ENCODE measurements at regions not wholly inside any gene's neighbourhood (a gene's known extent, or its start where the extent isn't known, plus 50 kb on each side); places are given as distances from the start of the nearest gene placed in this dataset.

GRCh38 chr2:12495247-12495868, 221.4 kb upstream of the TRIB2 start:
- no peaks in the 10 kb centered on the region for H3K79me2 ChIP-seq (ENCODE audit: control insufficient read depth, insufficient read depth, low read length)
- peak overlapping the region; percentile 9 for H3K4ac ChIP-seq (ENCODE audit: low read depth, low read length)
- no peak for DNase-seq
- no peak overlapping the region for H3K23ac ChIP-seq (ENCODE audit: low read length)
- no peak overlapping the region for H3K4me2 ChIP-seq (ENCODE audit: low read length)
- no peak overlapping the region for H3K27ac ChIP-seq (ENCODE audit: low read depth, low read length)
- H3K36me3 ChIP-seq (ENCODE audit: control insufficient read depth, insufficient read depth, low read length) = no peaks in the 10 kb centered on the region
- H2BK120ac ChIP-seq (ENCODE audit: low read depth, low read length) = no peak overlapping the region
- H3K4me3 ChIP-seq (ENCODE audit: low read length) = no peak overlapping the region
- no peak overlapping the region for H2BK15ac ChIP-seq (replicated peaks; ENCODE audit: low read depth)
- peaks cover 3% of the 10 kb centered on the region for H3K4me1 ChIP-seq (ENCODE audit: control insufficient read depth, low read depth, low read length)
- H3K9ac ChIP-seq (ENCODE audit: low read length) = no peak overlapping the region
- no peaks in the 10 kb centered on the region for H3K79me1 ChIP-seq (ENCODE audit: low read length)
- no peak overlapping the region for H2AK5ac ChIP-seq (ENCODE audit: low read length)
- H2BK5ac ChIP-seq (ENCODE audit: low read length) = no peak overlapping the region
- no peak overlapping the region for H3K56ac ChIP-seq (ENCODE audit: low read length)
- H4K5ac ChIP-seq (ENCODE audit: low read length) = no peak overlapping the region
- H3K27me3 ChIP-seq (ENCODE audit: insufficient read depth, low read length, poor library complexity) = no peaks in the 10 kb centered on the region
- no CpG with 5 or more reads among the region's 7 CpGs for WGBS (ENCODE audit: extremely low coverage, insufficient coverage, low lambda C conversion rate)
- H3K18ac ChIP-seq (ENCODE audit: low read length) = no peak overlapping the region
- H4K8ac ChIP-seq (ENCODE audit: low read depth, low read length) = no peak overlapping the region

GRCh38 chr2:12498286-12498685, 218.4 kb upstream of the TRIB2 start:
- Histone ChIP-seq H3K4ac (ENCODE audit: low read depth, low read length) (no peak overlapping the region), H3K27ac (ENCODE audit: low read depth, low read length) (no peak overlapping the region), H3K4me3 (ENCODE audit: low read length) (no peak overlapping the region), H3K27me3 (ENCODE audit: insufficient read depth, low read length, poor library complexity) (no peaks in the 10 kb centered on the region), H3K79me1 (ENCODE audit: low read length) (no peaks in the 10 kb centered on the region), H3K79me2 (ENCODE audit: control insufficient read depth, insufficient read depth, low read length) (no peaks in the 10 kb centered on the region), H2AK5ac (ENCODE audit: low read length) (no peak overlapping the region), H2BK15ac (replicated peaks; ENCODE audit: low read depth) (no peak overlapping the region), H3K4me2 (ENCODE audit: low read length) (no peak overlapping the region), H3K4me1 (ENCODE audit: control insufficient read depth, low read depth, low read length) (peaks cover 3% of the 10 kb centered on the region), H3K56ac (ENCODE audit: low read length) (no peak overlapping the region), H3K18ac (ENCODE audit: low read length) (no peak overlapping the region), H3K23ac (ENCODE audit: low read length) (no peak overlapping the region), H4K5ac (ENCODE audit: low read length) (no peak overlapping the region), H2BK120ac (ENCODE audit: low read depth, low read length) (no peak overlapping the region), H3K9ac (ENCODE audit: low read length) (no peak overlapping the region), H3K36me3 (ENCODE audit: control insufficient read depth, insufficient read depth, low read length) (no peaks in the 10 kb centered on the region), H4K8ac (ENCODE audit: low read depth, low read length) (no peak overlapping the region), H2BK5ac (ENCODE audit: low read length) (no peak overlapping the region)
- DNase-seq = no peak
- no CpG with 5 or more reads among the region's 3 CpGs for WGBS (ENCODE audit: extremely low coverage, insufficient coverage, low lambda C conversion rate)

DNA sequence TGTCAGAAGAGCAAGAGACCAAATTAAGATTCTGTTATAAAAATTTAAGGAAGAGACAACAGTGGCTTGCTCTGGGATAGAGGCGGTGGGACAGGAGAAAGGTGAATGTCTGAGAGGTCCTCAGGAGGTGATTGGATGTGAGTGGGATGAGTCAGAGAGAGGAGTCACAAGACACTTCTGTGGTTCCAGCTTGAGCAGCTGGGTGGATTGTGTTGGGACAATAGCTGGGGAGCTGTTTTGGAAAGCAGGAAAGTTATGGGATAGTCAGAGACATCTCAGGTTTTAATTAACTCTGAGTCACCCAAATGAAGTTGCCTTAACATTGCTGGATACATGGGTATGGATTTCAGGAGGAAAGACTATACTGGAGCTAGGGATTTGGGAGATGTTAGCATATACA, 218.0 kb upstream of the TRIB2 start:
- no peak overlapping the region for H3K9ac ChIP-seq (ENCODE audit: low read length)
- H3K27me3 ChIP-seq (ENCODE audit: insufficient read depth, low read length, poor library complexity) = no peaks in the 10 kb centered on the region
- H3K79me2 ChIP-seq (ENCODE audit: control insufficient read depth, insufficient read depth, low read length) = no peaks in the 10 kb centered on the region
- no peak overlapping the region for H3K23ac ChIP-seq (ENCODE audit: low read length)
- no peak overlapping the region for H2BK15ac ChIP-seq (replicated peaks; ENCODE audit: low read depth)
- WGBS (ENCODE audit: extremely low coverage, insufficient coverage, low lambda C conversion rate) = no CpG with 5 or more reads among the region's 1 CpG
- H3K4me3 ChIP-seq (ENCODE audit: low read length) = no peak overlapping the region
- H4K8ac ChIP-seq (ENCODE audit: low read depth, low read length) = no peak overlapping the region
- no peak overlapping the region for H2AK5ac ChIP-seq (ENCODE audit: low read length)
- H2BK120ac ChIP-seq (ENCODE audit: low read depth, low read length) = no peak overlapping the region
- no peak overlapping the region for H4K5ac ChIP-seq (ENCODE audit: low read length)
- no peaks in the 10 kb centered on the region for H3K36me3 ChIP-seq (ENCODE audit: control insufficient read depth, insufficient read depth, low read length)
- H3K27ac ChIP-seq (ENCODE audit: low read depth, low read length) = no peak overlapping the region
- no peaks in the 10 kb centered on the region for H3K79me1 ChIP-seq (ENCODE audit: low read length)
- no peak overlapping the region for H3K18ac ChIP-seq (ENCODE audit: low read length)
- H3K4me1 ChIP-seq (ENCODE audit: control insufficient read depth, low read depth, low read length) = peaks cover under 1% of the 10 kb centered on the region
- no peak overlapping the region for H3K4ac ChIP-seq (ENCODE audit: low read depth, low read length)
- H2BK5ac ChIP-seq (ENCODE audit: low read length) = no peak overlapping the region
- DNase-seq = peak; percentile 37
- H3K4me2 ChIP-seq (ENCODE audit: low read length) = no peak overlapping the region
- no peak overlapping the region for H3K56ac ChIP-seq (ENCODE audit: low read length)

DNA sequence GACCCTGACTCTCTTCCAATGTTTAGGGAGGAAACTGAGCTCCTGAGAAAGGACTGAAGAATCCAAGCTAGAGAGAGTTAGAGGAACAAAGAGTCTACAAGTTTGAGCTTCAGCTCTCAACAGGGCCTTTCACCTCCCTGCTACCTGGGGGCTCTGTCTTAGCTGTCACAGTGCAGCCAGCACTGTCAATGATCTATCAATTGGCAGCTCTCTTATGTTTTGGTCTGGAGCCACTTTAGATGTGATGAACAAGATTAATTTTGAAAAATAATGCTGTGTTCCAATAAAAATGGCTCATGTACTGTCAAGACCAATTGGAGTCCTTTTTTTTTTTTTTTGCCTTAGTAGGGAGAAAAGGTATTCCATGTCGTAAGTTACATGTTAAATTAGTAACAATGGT, 215.8 kb upstream of the TRIB2 start:
- Histone ChIP-seq H2AK5ac (ENCODE audit: low read length) (no peak overlapping the region), H3K23ac (ENCODE audit: low read length) (no peak overlapping the region), H2BK120ac (ENCODE audit: low read depth, low read length) (no peak overlapping the region), H3K79me1 (ENCODE audit: low read length) (no peaks in the 10 kb centered on the region), H3K9ac (ENCODE audit: low read length) (no peak overlapping the region), H3K27me3 (ENCODE audit: insufficient read depth, low read length, poor library complexity) (no peaks in the 10 kb centered on the region), H3K56ac (ENCODE audit: low read length) (no peak overlapping the region), H3K4me2 (ENCODE audit: low read length) (no peak overlapping the region), H3K79me2 (ENCODE audit: control insufficient read depth, insufficient read depth, low read length) (no peaks in the 10 kb centered on the region), H3K4me1 (ENCODE audit: control insufficient read depth, low read depth, low read length) (no peaks in the 10 kb centered on the region), H2BK15ac (replicated peaks; ENCODE audit: low read depth) (no peak overlapping the region), H3K4ac (ENCODE audit: low read depth, low read length) (no peak overlapping the region), H4K8ac (ENCODE audit: low read depth, low read length) (no peak overlapping the region), H3K36me3 (ENCODE audit: control insufficient read depth, insufficient read depth, low read length) (no peaks in the 10 kb centered on the region), H3K4me3 (ENCODE audit: low read length) (no peak overlapping the region), H2BK5ac (ENCODE audit: low read length) (no peak overlapping the region), H4K5ac (ENCODE audit: low read length) (no peak overlapping the region), H3K18ac (ENCODE audit: low read length) (no peak overlapping the region), H3K27ac (ENCODE audit: low read depth, low read length) (no peak overlapping the region)
- no CpG with 5 or more reads among the region's 1 CpG for WGBS (ENCODE audit: extremely low coverage, insufficient coverage, low lambda C conversion rate)
- no peak for DNase-seq

DNA sequence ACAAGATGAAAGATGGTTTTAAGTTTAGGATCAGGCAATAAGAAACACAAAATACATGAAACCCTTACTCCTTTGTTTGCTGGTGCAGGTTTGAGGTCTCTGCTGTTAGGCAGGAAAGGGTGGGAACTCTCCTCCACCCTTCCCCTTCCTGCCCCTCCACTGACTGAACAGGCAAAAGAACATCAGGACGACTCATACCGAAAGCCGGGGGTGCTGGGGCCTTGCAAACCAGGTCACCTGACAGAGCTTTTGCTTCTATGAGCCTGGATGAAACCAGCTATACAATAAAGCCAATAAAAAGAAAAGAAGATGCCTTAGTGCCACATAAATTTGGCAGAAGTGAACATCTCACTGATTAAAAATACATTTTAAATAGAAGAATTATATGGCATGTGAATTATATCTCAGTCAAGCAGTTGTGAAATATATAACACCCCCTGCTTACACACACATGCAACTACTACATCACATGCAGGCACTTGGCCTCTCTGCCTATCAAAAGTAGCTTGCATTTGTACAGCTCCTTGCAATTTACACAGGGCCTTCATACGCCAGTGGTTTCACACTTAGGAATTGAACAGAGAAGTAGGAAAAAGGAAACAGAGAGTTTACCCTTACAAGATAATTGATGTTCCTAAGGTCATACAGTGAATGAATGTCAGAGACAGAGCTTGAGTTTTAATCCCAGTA, 215.1 kb upstream of the TRIB2 start:
- Histone ChIP-seq H3K4me1 (ENCODE audit: control insufficient read depth, low read depth, low read length) (no peaks in the 10 kb centered on the region), H3K27ac (ENCODE audit: low read depth, low read length) (no peak overlapping the region), H3K79me2 (ENCODE audit: control insufficient read depth, insufficient read depth, low read length) (no peaks in the 10 kb centered on the region), H3K27me3 (ENCODE audit: insufficient read depth, low read length, poor library complexity) (no peaks in the 10 kb centered on the region), H3K18ac (ENCODE audit: low read length) (no peak overlapping the region), H4K5ac (ENCODE audit: low read length) (no peak overlapping the region), H3K4ac (ENCODE audit: low read depth, low read length) (no peak overlapping the region), H3K4me2 (ENCODE audit: low read length) (no peak overlapping the region), H3K4me3 (ENCODE audit: low read length) (no peak overlapping the region), H3K79me1 (ENCODE audit: low read length) (no peaks in the 10 kb centered on the region), H3K56ac (ENCODE audit: low read length) (no peak overlapping the region), H3K9ac (ENCODE audit: low read length) (no peak overlapping the region), H2BK15ac (replicated peaks; ENCODE audit: low read depth) (no peak overlapping the region), H3K23ac (ENCODE audit: low read length) (no peak overlapping the region), H2BK5ac (ENCODE audit: low read length) (no peak overlapping the region), H4K8ac (ENCODE audit: low read depth, low read length) (no peak overlapping the region), H2BK120ac (ENCODE audit: low read depth, low read length) (no peak overlapping the region), H2AK5ac (ENCODE audit: low read length) (no peak overlapping the region), H3K36me3 (ENCODE audit: control insufficient read depth, insufficient read depth, low read length) (no peaks in the 10 kb centered on the region)
- WGBS (ENCODE audit: extremely low coverage, insufficient coverage, low lambda C conversion rate) = no CpG with 5 or more reads among the region's 4 CpGs
- no peak for DNase-seq

DNA sequence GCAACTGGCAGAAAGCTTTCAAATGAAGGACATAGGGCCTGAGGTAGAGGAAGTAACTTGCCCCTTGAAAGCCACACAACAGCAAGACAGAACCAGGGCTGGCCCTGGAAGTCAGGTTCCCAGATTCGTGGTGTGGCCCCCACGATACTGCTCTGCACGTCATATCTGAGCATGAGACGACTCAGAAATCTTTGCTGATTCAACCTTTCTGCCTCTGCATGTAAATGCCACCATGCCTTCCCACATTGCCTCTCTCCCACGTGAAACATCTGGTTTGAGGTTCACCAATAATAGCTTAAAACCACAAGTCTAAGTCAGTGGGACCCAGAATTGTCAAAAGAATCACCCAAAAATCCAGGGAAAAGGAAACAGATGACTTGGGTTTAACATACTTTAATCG, 214.0 kb upstream of the TRIB2 start:
- DNase-seq = no peak
- Histone ChIP-seq H3K9ac (ENCODE audit: low read length) (no peak overlapping the region), H2AK5ac (ENCODE audit: low read length) (no peak overlapping the region), H2BK120ac (ENCODE audit: low read depth, low read length) (no peak overlapping the region), H3K27me3 (ENCODE audit: insufficient read depth, low read length, poor library complexity) (no peaks in the 10 kb centered on the region), H3K56ac (ENCODE audit: low read length) (no peak overlapping the region), H3K23ac (ENCODE audit: low read length) (no peak overlapping the region), H2BK5ac (ENCODE audit: low read length) (no peak overlapping the region), H3K18ac (ENCODE audit: low read length) (no peak overlapping the region), H3K4me2 (ENCODE audit: low read length) (no peak overlapping the region), H4K8ac (ENCODE audit: low read depth, low read length) (no peak overlapping the region), H3K79me1 (ENCODE audit: low read length) (no peaks in the 10 kb centered on the region), H3K36me3 (ENCODE audit: control insufficient read depth, insufficient read depth, low read length) (no peaks in the 10 kb centered on the region), H3K27ac (ENCODE audit: low read depth, low read length) (no peak overlapping the region), H3K4me1 (ENCODE audit: control insufficient read depth, low read depth, low read length) (no peaks in the 10 kb centered on the region), H3K4ac (ENCODE audit: low read depth, low read length) (no peak overlapping the region), H2BK15ac (replicated peaks; ENCODE audit: low read depth) (no peak overlapping the region), H3K79me2 (ENCODE audit: control insufficient read depth, insufficient read depth, low read length) (no peaks in the 10 kb centered on the region), H4K5ac (ENCODE audit: low read length) (no peak overlapping the region), H3K4me3 (ENCODE audit: low read length) (no peak overlapping the region)
- WGBS (ENCODE audit: extremely low coverage, insufficient coverage, low lambda C conversion rate) = no CpG with 5 or more reads among the region's 6 CpGs

Data from mesendoderm (in vitro differentiated cells).